ENCODE measurements at regions not wholly inside any gene's neighbourhood (a gene's known extent, or its start where the extent isn't known, plus 50 kb on each side); places are given as distances from the start of the nearest gene placed in this dataset.

- no peaks in the 10 kb centered on the region for H3K9me3 ChIP-seq (ENCODE audit: control insufficient read depth, low read length)
- no peaks in the 10 kb centered on the region for H3K27me3 ChIP-seq (replicated peaks; ENCODE audit: control insufficient read depth, insufficient read depth, low read length, poor library complexity, severe bottlenecking)
- no peak for DNase-seq
- H3K4me1 ChIP-seq (ENCODE audit: control insufficient read depth, insufficient read depth, low read length, poor library complexity, severe bottlenecking) = no peaks in the 10 kb centered on the region
- no peaks in the 10 kb centered on the region for H3K36me3 ChIP-seq (ENCODE audit: control insufficient read depth, insufficient read depth, low read length)
- H3K27ac ChIP-seq (ENCODE audit: insufficient read depth, low read length, poor library complexity, severe bottlenecking) = no peak overlapping the region
- H3K4me3 ChIP-seq (ENCODE audit: insufficient read depth, low read depth, low read length, poor library complexity, severe bottlenecking) = no peak overlapping the region
These were observed 275.5 kb upstream of the SOX9 start for GRCh38 chr17:71845337-71845736.

DNA sequence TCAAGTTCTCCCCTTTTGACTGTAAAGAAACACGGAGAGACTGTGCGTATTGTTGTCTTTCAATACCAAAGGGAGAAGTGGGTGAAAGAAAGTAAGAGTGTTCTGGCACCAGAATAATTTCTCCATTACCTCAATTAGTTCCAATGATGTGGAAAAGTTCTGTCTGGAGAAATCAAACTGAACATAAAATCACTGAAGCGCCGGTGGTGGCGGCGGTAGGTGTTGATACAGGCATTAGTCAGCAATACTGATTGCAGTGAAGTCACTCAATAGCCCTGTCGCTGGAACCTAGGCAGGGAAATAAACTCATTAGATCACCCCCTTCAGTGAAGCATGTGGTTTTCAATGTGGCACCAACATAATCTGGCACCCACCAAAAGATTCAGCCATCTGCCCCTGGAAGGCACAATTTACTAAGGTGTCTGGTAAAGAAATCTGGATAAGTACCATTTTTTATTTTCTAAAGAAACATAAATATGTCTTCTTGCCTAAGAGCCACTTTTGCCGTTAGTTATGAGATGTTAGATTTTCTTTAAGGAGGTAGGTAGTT, 274.2 kb upstream of the SOX9 start:
- Histone ChIP-seq H3K36me3 (ENCODE audit: control insufficient read depth, insufficient read depth, low read length) (no peaks in the 10 kb centered on the region), H3K4me3 (ENCODE audit: insufficient read depth, low read depth, low read length, poor library complexity, severe bottlenecking) (no peak overlapping the region), H3K27ac (ENCODE audit: insufficient read depth, low read length, poor library complexity, severe bottlenecking) (no peak overlapping the region), H3K27me3 (replicated peaks; ENCODE audit: control insufficient read depth, insufficient read depth, low read length, poor library complexity, severe bottlenecking) (no peaks in the 10 kb centered on the region), H3K4me1 (ENCODE audit: control insufficient read depth, insufficient read depth, low read length, poor library complexity, severe bottlenecking) (no peaks in the 10 kb centered on the region), H3K9me3 (ENCODE audit: control insufficient read depth, low read length) (no peaks in the 10 kb centered on the region)
- DNase-seq = no peak

- no peak for DNase-seq
- Histone ChIP-seq H3K9me3 (ENCODE audit: control insufficient read depth, low read length) (no peaks in the 10 kb centered on the region), H3K4me1 (ENCODE audit: control insufficient read depth, insufficient read depth, low read length, poor library complexity, severe bottlenecking) (no peaks in the 10 kb centered on the region), H3K36me3 (ENCODE audit: control insufficient read depth, insufficient read depth, low read length) (no peaks in the 10 kb centered on the region), H3K4me3 (ENCODE audit: insufficient read depth, low read depth, low read length, poor library complexity, severe bottlenecking) (no peak overlapping the region), H3K27ac (ENCODE audit: insufficient read depth, low read length, poor library complexity, severe bottlenecking) (no peak overlapping the region), H3K27me3 (replicated peaks; ENCODE audit: control insufficient read depth, insufficient read depth, low read length, poor library complexity, severe bottlenecking) (no peaks in the 10 kb centered on the region)
These were observed 270.7 kb upstream of the SOX9 start for GRCh38 chr17:71849783-71850768.

- Histone ChIP-seq H3K4me1 (ENCODE audit: control insufficient read depth, insufficient read depth, low read length, poor library complexity, severe bottlenecking) (no peaks in the 10 kb centered on the region), H3K27me3 (replicated peaks; ENCODE audit: control insufficient read depth, insufficient read depth, low read length, poor library complexity, severe bottlenecking) (no peaks in the 10 kb centered on the region), H3K36me3 (ENCODE audit: control insufficient read depth, insufficient read depth, low read length) (no peaks in the 10 kb centered on the region), H3K4me3 (ENCODE audit: insufficient read depth, low read depth, low read length, poor library complexity, severe bottlenecking) (no peak overlapping the region), H3K27ac (ENCODE audit: insufficient read depth, low read length, poor library complexity, severe bottlenecking) (no peak overlapping the region), H3K9me3 (ENCODE audit: control insufficient read depth, low read length) (no peaks in the 10 kb centered on the region)
- DNase-seq = no peak
These were observed 270.0 kb upstream of the SOX9 start for GRCh38 chr17:71850812-71851211.

- no peak overlapping the region for H3K27ac ChIP-seq (ENCODE audit: insufficient read depth, low read length, poor library complexity, severe bottlenecking)
- H3K36me3 ChIP-seq (ENCODE audit: control insufficient read depth, insufficient read depth, low read length) = no peaks in the 10 kb centered on the region
- H3K9me3 ChIP-seq (ENCODE audit: control insufficient read depth, low read length) = no peaks in the 10 kb centered on the region
These were observed 265.8 kb upstream of the SOX9 start for GRCh38 chr17:71855010-71855409.

GRCh38 chr17:71864755-71865154, 256.1 kb upstream of the SOX9 start:
- Histone ChIP-seq H3K36me3 (ENCODE audit: control insufficient read depth, insufficient read depth, low read length) (no peaks in the 10 kb centered on the region), H3K4me3 (ENCODE audit: insufficient read depth, low read depth, low read length, poor library complexity, severe bottlenecking) (no peak overlapping the region), H3K27ac (ENCODE audit: insufficient read depth, low read length, poor library complexity, severe bottlenecking) (no peak overlapping the region), H3K27me3 (replicated peaks; ENCODE audit: control insufficient read depth, insufficient read depth, low read length, poor library complexity, severe bottlenecking) (no peaks in the 10 kb centered on the region), H3K9me3 (ENCODE audit: control insufficient read depth, low read length) (no peaks in the 10 kb centered on the region), H3K4me1 (ENCODE audit: control insufficient read depth, insufficient read depth, low read length, poor library complexity, severe bottlenecking) (no peaks in the 10 kb centered on the region)
- no peak for DNase-seq

More at GRCh38 chr17:71855010-71855409, 265.8 kb upstream of the SOX9 start:
- no peaks in the 10 kb centered on the region for H3K27me3 ChIP-seq (replicated peaks; ENCODE audit: control insufficient read depth, insufficient read depth, low read length, poor library complexity, severe bottlenecking)
- no peaks in the 10 kb centered on the region for H3K4me1 ChIP-seq (ENCODE audit: control insufficient read depth, insufficient read depth, low read length, poor library complexity, severe bottlenecking)
- no peak for DNase-seq
- H3K4me3 ChIP-seq (ENCODE audit: insufficient read depth, low read depth, low read length, poor library complexity, severe bottlenecking) = no peak overlapping the region

- Histone ChIP-seq H3K9me3 (ENCODE audit: control insufficient read depth, low read length) (no peaks in the 10 kb centered on the region), H3K4me1 (ENCODE audit: control insufficient read depth, insufficient read depth, low read length, poor library complexity, severe bottlenecking) (no peaks in the 10 kb centered on the region), H3K36me3 (ENCODE audit: control insufficient read depth, insufficient read depth, low read length) (no peaks in the 10 kb centered on the region), H3K27ac (ENCODE audit: insufficient read depth, low read length, poor library complexity, severe bottlenecking) (no peak overlapping the region), H3K27me3 (replicated peaks; ENCODE audit: control insufficient read depth, insufficient read depth, low read length, poor library complexity, severe bottlenecking) (no peaks in the 10 kb centered on the region), H3K4me3 (ENCODE audit: insufficient read depth, low read depth, low read length, poor library complexity, severe bottlenecking) (no peak overlapping the region)
- DNase-seq = no peak
These were observed 254.7 kb upstream of the SOX9 start for GRCh38 chr17:71866095-71866494.

DNA sequence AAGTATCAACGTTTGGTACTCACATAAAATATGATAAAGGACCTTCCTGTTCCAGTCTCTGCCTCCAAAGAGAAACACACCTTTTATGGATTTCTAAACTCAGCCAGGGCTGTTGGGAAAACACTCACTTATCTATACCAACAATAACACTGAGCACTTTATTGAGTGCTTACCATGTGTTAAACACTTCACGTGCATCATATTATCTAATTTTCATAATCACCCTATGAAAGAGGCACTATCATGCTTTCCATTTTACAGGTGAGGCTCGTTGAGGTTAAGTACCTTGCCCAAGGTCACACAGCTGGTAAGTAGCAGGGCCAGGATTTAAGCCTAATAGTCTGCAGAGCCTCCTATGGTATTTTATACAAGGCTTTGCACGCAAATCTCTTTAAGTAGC, 251.5 kb upstream of the SOX9 start:
- Histone ChIP-seq H3K27me3 (replicated peaks; ENCODE audit: control insufficient read depth, insufficient read depth, low read length, poor library complexity, severe bottlenecking) (no peaks in the 10 kb centered on the region), H3K27ac (ENCODE audit: insufficient read depth, low read length, poor library complexity, severe bottlenecking) (no peak overlapping the region), H3K4me3 (ENCODE audit: insufficient read depth, low read depth, low read length, poor library complexity, severe bottlenecking) (no peak overlapping the region), H3K4me1 (ENCODE audit: control insufficient read depth, insufficient read depth, low read length, poor library complexity, severe bottlenecking) (no peaks in the 10 kb centered on the region), H3K36me3 (ENCODE audit: control insufficient read depth, insufficient read depth, low read length) (no peaks in the 10 kb centered on the region), H3K9me3 (ENCODE audit: control insufficient read depth, low read length) (no peaks in the 10 kb centered on the region)
- no peak for DNase-seq

DNA sequence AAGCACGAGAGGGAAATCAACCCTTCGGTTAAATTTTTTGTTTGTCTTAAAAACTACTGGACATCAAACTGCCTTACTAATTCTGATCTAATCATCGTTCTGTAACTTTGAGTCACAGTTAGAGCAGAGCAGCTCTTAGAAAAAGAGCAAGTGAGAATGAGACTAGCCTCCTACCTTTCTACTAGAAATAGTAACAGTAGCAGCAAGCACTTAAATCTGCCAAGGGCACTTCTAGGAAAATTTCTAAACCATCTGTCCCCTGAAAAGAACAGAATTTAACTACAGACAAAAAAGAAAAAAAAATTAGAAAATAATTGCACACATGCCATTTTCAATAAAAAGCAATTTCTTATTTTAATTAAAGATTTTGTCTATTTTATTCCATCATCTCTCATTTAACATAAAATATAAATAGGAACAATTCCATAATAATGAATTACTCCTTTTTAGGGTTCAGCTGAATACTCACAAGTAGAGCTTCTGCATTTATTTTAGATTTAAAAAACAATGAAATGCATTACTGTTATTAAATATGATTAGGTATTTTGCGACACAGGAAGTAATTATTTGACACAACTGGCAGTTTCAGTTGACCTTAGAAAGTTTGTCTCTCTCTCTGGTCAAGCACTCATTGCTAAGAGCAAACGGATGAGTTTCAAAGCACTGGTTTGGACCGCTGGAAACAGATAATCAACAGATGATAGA, 250.8 kb upstream of the SOX9 start:
- no peak overlapping the region for H3K27ac ChIP-seq (ENCODE audit: insufficient read depth, low read length, poor library complexity, severe bottlenecking)
- H3K9me3 ChIP-seq (ENCODE audit: control insufficient read depth, low read length) = no peaks in the 10 kb centered on the region
- H3K4me3 ChIP-seq (ENCODE audit: insufficient read depth, low read depth, low read length, poor library complexity, severe bottlenecking) = no peak overlapping the region
- DNase-seq = no peak
- H3K4me1 ChIP-seq (ENCODE audit: control insufficient read depth, insufficient read depth, low read length, poor library complexity, severe bottlenecking) = no peaks in the 10 kb centered on the region
- no peaks in the 10 kb centered on the region for H3K27me3 ChIP-seq (replicated peaks; ENCODE audit: control insufficient read depth, insufficient read depth, low read length, poor library complexity, severe bottlenecking)
- H3K36me3 ChIP-seq (ENCODE audit: control insufficient read depth, insufficient read depth, low read length) = no peaks in the 10 kb centered on the region

GRCh38 chr17:71870546-71870862, 250.3 kb upstream of the SOX9 start:
- Histone ChIP-seq H3K27me3 (replicated peaks; ENCODE audit: control insufficient read depth, insufficient read depth, low read length, poor library complexity, severe bottlenecking) (no peaks in the 10 kb centered on the region), H3K4me1 (ENCODE audit: control insufficient read depth, insufficient read depth, low read length, poor library complexity, severe bottlenecking) (no peaks in the 10 kb centered on the region), H3K36me3 (ENCODE audit: control insufficient read depth, insufficient read depth, low read length) (no peaks in the 10 kb centered on the region), H3K9me3 (ENCODE audit: control insufficient read depth, low read length) (no peaks in the 10 kb centered on the region), H3K4me3 (ENCODE audit: insufficient read depth, low read depth, low read length, poor library complexity, severe bottlenecking) (no peak overlapping the region), H3K27ac (ENCODE audit: insufficient read depth, low read length, poor library complexity, severe bottlenecking) (no peak overlapping the region)
- DNase-seq = no peak
